NOMO-1 treated with DMSO at 0.1 percent for 48 hours (cell line): ENCODE measurements at regions not wholly inside any gene's neighbourhood (a gene's known extent, or its start where the extent isn't known, plus 50 kb on each side); places are given as distances from the start of the nearest gene placed in this dataset.

Experiments used
- DNase-seq: peaks from one replicate; lab custom pipeline; 2025; ENCODE audit not compliant: unreplicated experiment; lab: John Stamatoyannopoulos, UW

DNA sequence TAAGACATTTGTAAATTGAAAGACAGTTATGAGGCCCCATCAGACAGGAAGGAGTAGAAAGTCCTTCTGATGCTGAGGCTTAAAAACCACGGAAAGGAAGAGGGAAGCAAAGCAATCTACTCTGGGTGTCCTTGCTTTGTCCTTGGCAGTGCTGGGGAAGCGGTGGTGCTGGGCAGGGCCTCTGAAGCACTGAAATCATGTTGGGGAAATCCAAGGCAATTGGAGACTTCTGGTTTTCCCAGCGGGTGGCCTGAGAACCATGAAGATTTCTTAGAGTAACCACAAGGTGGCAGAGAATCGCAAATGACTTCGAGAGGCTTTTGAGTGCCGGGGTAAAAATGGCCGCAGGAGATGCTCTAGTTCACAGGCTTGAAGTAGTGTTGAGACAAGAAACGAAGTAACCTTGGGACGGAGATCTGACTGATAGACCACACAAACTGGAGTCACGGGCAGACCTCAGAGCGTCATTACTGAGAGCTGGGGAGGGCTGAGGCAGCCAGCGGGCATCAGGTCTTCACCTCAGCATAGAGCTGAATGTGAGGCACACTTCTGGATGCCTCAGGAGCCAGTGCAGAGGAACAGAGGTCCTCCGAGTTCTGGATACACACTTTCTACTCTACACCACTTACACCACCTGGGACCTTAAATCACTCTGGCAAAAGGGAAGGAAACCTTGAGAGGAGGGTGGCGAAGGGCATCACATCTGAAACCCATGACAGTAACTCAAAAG is 130.7 kb upstream of the GPRIN3 start:
- DNase-seq: peak; percentile 80

GRCh38 chr4:89434364-89434988 is 126.9 kb upstream of the GPRIN3 start:
- DNase-seq: peak; percentile 54

DNA sequence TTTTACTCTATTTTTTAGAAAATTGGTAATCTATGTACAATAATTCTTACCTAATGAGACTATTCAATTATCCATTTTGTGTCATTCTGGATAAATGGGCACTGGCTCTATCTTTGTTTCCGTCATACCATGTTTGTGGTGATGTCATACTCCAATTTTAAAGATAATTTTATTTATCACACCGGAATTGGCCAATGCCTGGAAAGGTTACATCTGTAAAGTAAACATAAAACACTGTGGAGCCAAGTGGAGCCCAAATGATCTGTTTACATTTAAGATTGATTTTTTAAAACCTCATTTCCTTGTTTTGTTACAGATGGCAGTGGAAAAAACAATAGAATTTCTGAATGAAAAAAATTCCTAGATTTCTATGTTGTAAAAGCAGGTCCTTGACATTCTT is 120.2 kb upstream of the GPRIN3 start:
- no peak for DNase-seq

GRCh38 chr4:89425023-89425422 is 117.4 kb upstream of the GPRIN3 start:
- DNase-seq: no peak

DNA sequence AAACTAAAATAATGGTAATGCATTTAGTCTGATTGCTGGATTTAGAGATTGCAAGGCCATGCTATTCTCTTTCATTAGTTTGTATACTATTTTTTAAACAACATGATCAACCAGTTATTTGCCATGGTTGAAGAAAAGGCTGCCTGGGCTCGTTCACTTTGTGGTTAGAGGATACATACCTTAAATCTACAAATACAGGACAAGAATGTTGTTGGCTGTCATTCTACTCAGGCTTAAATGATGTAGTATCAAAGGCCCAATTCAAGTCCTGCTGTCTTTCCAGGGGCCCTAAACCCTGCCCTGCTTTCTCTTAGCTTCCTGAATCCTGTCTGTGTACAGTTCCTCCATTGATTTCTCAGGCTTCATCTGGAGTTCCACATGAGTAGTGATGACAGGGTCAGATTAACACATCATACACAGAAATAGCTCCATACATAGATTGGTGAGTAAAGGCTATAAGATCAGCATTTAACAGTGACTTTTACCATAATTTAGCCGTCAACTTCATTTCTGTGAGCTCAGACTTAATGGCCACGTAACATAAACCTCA is 114.9 kb upstream of the GPRIN3 start:
- DNase-seq: no peak

DNA sequence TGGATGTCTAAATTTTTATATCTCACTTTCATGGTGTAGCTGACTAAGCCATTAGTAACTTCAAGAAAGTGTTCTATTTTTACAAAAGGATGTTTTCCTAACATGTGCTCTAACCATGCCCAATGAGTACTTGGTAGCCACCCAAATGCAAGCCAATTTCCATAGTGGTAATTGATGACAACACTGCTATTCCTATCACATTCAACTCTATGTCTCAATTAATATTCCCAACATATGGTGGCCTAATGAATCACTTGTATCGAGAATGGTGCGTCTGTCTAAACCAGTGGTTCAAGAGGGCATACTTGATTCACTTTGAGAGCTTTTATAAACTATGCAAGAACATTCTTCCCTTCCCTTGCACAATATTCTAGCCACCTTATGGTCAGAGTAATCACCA is 112.9 kb upstream of the GPRIN3 start:
- no peak for DNase-seq

DNA sequence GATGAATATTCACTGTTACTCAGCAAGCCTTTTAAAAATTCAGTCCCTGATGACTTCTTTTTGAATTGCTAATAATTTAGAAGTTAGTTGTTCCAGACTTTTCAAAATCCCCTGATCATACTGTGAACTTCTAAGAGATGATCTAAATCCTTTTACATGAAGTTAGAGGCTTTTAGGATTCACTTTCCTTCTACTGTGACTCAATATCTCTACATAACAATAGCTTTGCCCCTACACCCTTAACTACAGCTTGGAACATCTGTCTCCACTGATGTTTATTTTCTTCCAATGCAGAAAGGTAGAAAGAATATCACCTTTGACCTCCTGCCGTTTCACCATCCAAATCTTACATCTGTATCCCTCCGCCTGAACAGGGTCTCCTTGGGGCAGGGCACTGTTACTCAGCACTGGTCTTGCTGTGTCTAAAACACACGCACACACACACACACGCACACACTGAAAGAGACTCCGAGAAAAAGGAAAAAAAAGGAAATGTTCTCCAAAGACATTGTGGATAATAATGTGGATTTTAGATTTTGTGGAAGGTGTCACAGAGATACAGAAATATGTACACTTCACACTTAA is 111.6 kb upstream of the GPRIN3 start:
- no peak for DNase-seq

GRCh38 chr4:89416960-89417359 is 109.4 kb upstream of the GPRIN3 start:
- DNase-seq: no peak

DNA sequence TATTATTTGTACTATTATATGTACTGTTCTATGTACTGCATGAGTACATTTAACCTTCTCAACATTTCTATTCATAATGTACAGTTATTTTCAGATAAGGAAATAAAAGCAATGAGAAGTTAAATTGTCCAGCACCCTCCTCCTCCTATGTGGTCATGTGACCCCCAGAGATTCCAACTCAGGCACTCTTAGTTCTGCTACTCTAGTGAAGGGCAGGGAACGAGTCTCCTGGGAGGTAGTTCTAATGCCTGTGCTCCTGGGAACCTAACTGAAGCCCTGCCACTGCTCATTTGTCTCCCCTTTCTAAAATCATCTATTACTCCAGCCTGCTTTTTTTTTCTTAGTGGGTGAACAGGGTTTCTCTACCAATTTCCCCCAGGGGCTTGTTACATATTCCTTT is 105.9 kb upstream of the GPRIN3 start:
- no peak for DNase-seq

- no peak for DNase-seq
Observed at GRCh38 chr4:89411539-89412309, 104.1 kb upstream of the GPRIN3 start.

GRCh38 chr4:89410687-89411086 is 103.1 kb upstream of the GPRIN3 start:
- no peak for DNase-seq

GRCh38 chr4:89404530-89404929 is 96.9 kb upstream of the GPRIN3 start:
- DNase-seq: no peak

- DNase-seq: no peak
Observed at GRCh38 chr4:89403826-89404225, 96.2 kb upstream of the GPRIN3 start.

- DNase-seq: no peak
Observed at GRCh38 chr4:89400287-89401035, 92.9 kb upstream of the GPRIN3 start.

GRCh38 chr4:89398644-89399043 is 91.0 kb upstream of the GPRIN3 start:
- no peak for DNase-seq

- DNase-seq: no peak
Observed at GRCh38 chr4:89398146-89398545, 90.5 kb upstream of the GPRIN3 start.

DNA sequence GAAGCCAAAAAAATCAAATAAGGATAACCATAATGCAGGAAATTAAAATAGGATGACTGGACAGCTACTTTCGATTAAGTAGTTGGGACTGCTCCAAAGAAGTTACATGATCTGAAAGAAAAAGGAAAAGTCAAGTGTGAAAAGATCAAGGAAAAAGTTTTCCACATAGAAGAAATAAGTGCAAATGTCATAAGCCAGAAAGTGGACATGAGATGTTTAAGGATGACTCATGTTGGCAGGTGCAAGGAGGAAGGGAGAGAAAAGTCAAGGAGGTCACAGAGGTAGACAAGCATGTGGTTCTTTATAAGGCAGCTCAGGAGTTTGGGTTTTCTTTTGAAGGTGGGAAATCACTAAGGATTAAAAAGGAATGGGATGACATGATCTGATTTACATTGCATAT is 89.8 kb upstream of the GPRIN3 start:
- DNase-seq: no peak

GRCh38 chr4:89382439-89382838 is 74.8 kb upstream of the GPRIN3 start:
- DNase-seq: no peak

- no peak for DNase-seq
Observed at GRCh38 chr4:89380980-89381379, 73.4 kb upstream of the GPRIN3 start.

DNA sequence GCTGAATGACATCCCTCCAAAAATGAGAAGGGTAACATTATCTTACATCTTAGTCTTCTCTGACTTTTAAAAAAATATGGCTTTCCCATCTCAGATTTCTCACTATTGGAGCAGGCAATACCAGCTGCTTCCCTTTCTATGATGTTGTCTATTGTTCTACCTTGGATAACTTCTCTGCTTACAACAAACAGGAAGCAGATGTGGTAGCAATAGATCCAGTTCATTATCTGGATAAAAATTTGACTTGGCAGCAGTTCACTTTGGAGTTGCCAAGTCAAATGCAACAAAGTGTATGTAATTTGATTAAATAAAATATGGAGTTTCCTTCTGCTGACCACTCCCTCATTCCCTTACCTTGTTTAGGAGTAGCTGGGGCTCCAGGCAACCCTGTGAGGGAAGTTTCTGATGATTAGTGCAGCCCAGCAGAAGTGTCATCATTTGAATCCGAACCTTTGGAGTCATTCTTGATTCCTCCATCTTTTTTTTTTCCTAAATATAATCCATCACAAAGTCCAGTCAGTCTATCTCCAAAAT is 72.0 kb upstream of the GPRIN3 start:
- DNase-seq: no peak

DNA sequence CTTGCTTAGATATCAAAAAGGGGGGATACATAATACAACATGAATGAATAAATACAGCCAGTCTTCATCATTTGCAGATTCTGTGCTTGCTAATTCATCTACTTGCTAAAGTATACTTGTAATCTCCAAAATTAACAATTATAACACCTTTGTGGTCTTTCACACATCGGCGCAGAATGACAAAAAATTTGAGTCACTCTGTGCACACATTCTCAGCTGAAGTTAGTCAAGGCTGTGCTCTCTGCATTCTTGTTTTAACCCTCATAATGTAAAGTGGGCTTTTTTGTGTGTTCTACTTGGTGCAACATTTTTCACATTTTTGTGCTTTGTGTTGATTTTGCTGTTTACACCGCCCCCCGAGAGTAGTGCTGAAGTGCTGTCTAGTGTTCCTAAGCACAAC is 65.8 kb upstream of the GPRIN3 start:
- no peak for DNase-seq
